Mesothelial cell of epicardium (in vitro differentiated cells): ENCODE measurements at regions not wholly inside any gene's neighbourhood (a gene's known extent, or its start where the extent isn't known, plus 50 kb on each side); places are given as distances from the start of the nearest gene placed in this dataset.

Source experiments
- DNase-seq, 2 experiments: peaks; one replicate each; pipeline ENCODE4 v3.0.0; 2021; ENCODE audit warnings: low spot score in 2 of 2; ENCODE audit not compliant: unreplicated experiment in 2 of 2
- H3K27ac Mint-ChIP-seq: 2 replicates; pipeline ENCODE4 v1.8.0; 2021; ENCODE audit warnings: mixed read lengths
- H3K27me3 Mint-ChIP-seq: 2 replicates; pipeline ENCODE4 v1.8.0; 2021; ENCODE audit warnings: low read depth, mixed read lengths
- H3K36me3 Mint-ChIP-seq: 2 replicates; pipeline ENCODE4 v1.8.0; 2021; ENCODE audit warnings: mixed read lengths
- H3K4me1 Mint-ChIP-seq: 2 replicates; pipeline ENCODE4 v1.8.0; 2021; ENCODE audit warnings: mixed read lengths
- H3K4me3 Mint-ChIP-seq: 2 replicates; pipeline ENCODE4 v1.8.0; 2021; ENCODE audit warnings: mild to moderate bottlenecking, moderate library complexity, mixed read lengths
- H3K9me3 Mint-ChIP-seq: 2 replicates; pipeline ENCODE4 v1.8.0; 2021; ENCODE audit warnings: mixed read lengths
- CTCF ChIP-seq: fragments of 200-600 bp; sonication (generic); IDR thresholded peaks from one replicate; pipeline ENCODE4 v1.5.0; 2021; ENCODE audit warnings: antibody characterized with exemption; ENCODE audit not compliant: unreplicated experiment

- Mint-ChIP-seq H3K4me3 (no peak overlapping the region), H3K9me3 (peaks cover 30% of the 10 kb centered on the region), H3K27ac (no peak overlapping the region), H3K27me3 (peaks cover 10% of the 10 kb centered on the region), H3K36me3 (no peaks in the 10 kb centered on the region), H3K4me1 (no peaks in the 10 kb centered on the region)
- no peak for TF ChIP-seq CTCF
- no peak for DNase-seq
These were observed 126.3 kb upstream of the SALL3 start for GRCh38 chr18:78853341-78853740.

GRCh38 chr18:78855188-78855587, 124.4 kb upstream of the SALL3 start:
- Mint-ChIP-seq H3K4me3 (no peak overlapping the region), H3K9me3 (peaks cover 22% of the 10 kb centered on the region), H3K4me1 (no peaks in the 10 kb centered on the region), H3K27me3 (peaks cover 15% of the 10 kb centered on the region), H3K36me3 (no peaks in the 10 kb centered on the region), H3K27ac (no peak overlapping the region)
- DNase-seq, result no peak
- no peak for TF ChIP-seq CTCF

GRCh38 chr18:78856569-78857313, 122.9 kb upstream of the SALL3 start:
- Mint-ChIP-seq H3K27me3 (peaks cover 26% of the 10 kb centered on the region), H3K36me3 (no peaks in the 10 kb centered on the region), H3K27ac (no peak overlapping the region), H3K4me3 (no peak overlapping the region), H3K4me1 (no peaks in the 10 kb centered on the region), H3K9me3 (peaks cover 14% of the 10 kb centered on the region)
- no peak for DNase-seq
- TF ChIP-seq CTCF, result no peak

- TF ChIP-seq CTCF, result no peak
- no peaks in the 10 kb centered on the region for H3K4me1 Mint-ChIP-seq
- DNase-seq, result no peak
- H3K27me3 Mint-ChIP-seq, result peaks cover 27% of the 10 kb centered on the region
- H3K4me3 Mint-ChIP-seq, result no peak overlapping the region
- H3K36me3 Mint-ChIP-seq, result no peaks in the 10 kb centered on the region
- H3K9me3 Mint-ChIP-seq, result peaks cover 8% of the 10 kb centered on the region
- no peak overlapping the region for H3K27ac Mint-ChIP-seq
These were observed 122.1 kb upstream of the SALL3 start for GRCh38 chr18:78857314-78858150.

- no peak overlapping the region for H3K4me3 Mint-ChIP-seq
These were observed 119.9 kb upstream of the SALL3 start for GRCh38 chr18:78859686-78860085.

More at GRCh38 chr18:78859686-78860085, 119.9 kb upstream of the SALL3 start:
- Mint-ChIP-seq H3K4me1 (no peaks in the 10 kb centered on the region), H3K9me3 (peaks cover 13% of the 10 kb centered on the region), H3K27ac (no peak overlapping the region), H3K27me3 (peaks cover 26% of the 10 kb centered on the region), H3K36me3 (no peaks in the 10 kb centered on the region)
- TF ChIP-seq CTCF, result no peak
- no peak for DNase-seq
